ENCODE measurements at regions not wholly inside any gene's neighbourhood (a gene's known extent, or its start where the extent isn't known, plus 50 kb on each side); places are given as distances from the start of the nearest gene placed in this dataset.

GRCh38 chr21:21612466-21612865 is 614.3 kb downstream of the NCAM2 start:
- TF ChIP-seq CTCF (IDR thresholded peaks at IDR 0.05) (no peak), POLR2A (IDR thresholded peaks at IDR 0.05; ENCODE audit: low read length) (no peak), EP300 (IDR thresholded peaks at IDR 0.05) (no peak), ELK1 (IDR thresholded peaks at IDR 0.05; ENCODE audit: low read depth, low read length) (no peak)
